GM21367 (cell line): ENCODE measurements at regions not wholly inside any gene's neighbourhood (a gene's known extent, or its start where the extent isn't known, plus 50 kb on each side); places are given as distances from the start of the nearest gene placed in this dataset.

Experiments used
- ATAC-seq: cut with Tn5 transposase; IDR thresholded peaks from one replicate; pipeline ENCODE4 v1.9.1; 2021; ENCODE audit not compliant: unreplicated experiment

DNA sequence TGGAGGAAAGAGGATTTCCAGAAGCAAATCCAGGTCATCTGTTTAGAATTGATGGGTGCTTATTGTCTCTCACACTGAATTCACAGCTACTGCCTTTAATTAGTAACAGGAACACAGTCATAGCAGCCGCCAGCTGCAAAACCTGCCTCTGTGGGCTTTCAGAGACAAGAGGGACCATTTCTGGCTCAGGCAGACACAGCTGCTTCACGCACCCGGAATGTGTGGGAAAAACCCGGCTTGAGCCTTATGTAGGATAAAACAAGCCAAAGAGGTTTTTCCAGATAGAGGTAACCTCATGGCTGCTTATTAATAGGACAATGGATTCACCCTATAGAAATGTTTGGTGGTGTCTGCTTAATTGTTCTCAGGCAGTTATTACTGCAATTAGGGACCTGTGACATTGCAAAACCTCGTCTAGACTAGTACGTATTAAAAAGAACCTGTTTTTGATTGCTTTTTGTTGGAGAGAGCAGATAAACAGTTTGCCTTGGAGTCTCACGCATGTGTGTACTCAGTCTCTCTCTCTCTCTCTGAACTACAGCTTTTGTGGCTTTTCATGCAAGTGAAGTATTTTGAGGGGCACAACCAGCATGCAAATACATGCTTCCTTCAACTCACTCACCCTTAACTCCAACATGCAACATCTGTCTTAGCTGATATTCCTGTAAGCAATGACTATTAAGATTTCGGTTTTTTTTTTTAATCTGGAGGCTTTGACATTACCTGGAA, 302.7 kb downstream of the PLK2 start:
- no peak for ATAC-seq

DNA sequence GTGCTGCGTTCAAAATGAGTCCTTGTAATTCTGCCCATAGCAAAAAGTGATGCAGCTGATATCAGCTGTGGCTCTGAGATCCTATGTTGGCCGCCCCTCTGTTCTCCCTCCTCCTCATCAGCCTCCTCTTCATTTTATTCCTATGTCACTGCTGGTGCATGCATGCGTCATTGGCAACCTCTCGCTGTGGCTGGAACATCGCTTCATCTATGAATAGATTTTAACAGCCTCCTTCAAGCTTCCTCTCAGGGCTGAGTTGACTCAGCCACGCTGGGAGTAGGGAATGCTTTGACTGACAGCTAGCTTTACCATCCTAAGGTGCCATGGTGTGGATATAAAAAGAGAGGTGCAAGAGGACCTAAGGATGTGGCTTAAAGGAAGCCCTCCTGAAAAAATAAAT, 303.5 kb downstream of the PLK2 start:
- ATAC-seq, result no peak

DNA sequence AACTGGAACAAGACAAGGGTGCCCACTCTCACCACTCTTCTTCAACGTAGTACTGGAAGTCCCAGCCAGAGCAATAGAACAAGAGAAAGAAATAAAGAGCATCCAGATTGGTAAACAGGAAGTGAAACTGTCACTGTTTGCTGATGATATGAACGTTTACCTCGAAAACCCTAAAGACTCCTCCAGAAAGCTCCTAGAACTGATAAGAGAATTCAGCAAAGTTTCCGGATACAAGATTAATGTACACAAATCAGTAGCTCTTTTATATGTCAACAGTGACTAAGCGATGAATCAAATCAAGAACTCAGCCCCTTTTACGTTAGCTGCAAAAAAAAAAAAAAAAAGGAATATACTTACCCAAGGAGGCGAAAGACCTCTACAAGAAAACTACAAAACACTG, 306.6 kb downstream of the PLK2 start:
- no peak for ATAC-seq

DNA sequence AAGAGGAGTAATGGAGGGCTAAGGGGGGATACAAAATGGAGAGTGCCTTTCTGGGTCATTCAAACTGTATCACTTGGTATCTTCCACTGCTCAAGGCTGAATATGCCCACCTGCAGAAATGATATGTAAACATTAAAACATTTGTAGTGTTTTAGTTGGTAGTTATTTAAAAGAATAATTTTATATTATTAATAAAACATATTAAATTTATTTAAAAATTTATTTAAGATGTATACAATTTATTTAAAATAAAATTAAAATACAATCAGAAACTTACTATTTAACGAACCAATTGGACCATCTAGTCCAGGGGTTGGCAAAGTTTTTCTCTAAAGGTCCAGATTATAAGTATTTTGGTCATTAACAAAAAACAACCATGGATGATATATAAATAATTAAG, 308.5 kb downstream of the PLK2 start:
- no peak for ATAC-seq

DNA sequence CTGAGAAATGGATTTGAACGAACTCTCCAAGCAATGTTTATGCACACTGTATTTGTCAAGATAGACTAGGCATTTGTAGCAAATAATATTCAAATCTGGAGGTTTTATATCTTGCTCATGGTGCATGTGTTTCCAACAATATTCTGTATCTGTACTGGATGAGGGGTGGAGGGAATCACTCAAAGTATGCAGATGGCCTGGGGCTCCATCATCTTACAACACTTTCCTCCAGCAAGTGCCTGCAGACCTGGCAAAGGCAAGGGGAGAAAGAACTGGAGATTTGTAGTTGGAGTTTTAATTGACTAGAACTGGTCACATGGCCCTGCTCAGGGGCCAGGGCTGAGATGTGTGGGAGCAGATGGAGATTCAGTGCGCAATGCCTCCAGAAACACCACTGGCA, 309.0 kb downstream of the PLK2 start:
- ATAC-seq, result no peak

DNA sequence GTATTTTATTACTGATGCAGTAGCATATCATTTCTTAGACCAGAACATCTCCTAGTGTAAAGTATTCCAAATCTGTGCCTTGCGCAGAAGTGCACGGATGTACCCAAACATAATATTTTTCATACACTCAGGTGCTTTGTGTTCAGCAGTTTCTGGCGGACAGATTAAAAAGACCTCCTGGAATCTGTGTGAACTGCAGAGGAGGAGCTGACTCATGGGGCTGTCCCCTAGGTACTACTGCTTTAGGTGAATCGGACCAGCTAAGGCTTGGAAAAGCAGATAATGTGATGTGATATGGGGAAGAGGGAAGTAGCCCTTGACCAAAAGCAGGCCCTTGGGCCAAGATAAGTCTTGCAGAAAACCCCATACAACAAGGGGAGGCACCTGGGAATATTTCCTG, 310.1 kb downstream of the PLK2 start:
- ATAC-seq, result no peak

DNA sequence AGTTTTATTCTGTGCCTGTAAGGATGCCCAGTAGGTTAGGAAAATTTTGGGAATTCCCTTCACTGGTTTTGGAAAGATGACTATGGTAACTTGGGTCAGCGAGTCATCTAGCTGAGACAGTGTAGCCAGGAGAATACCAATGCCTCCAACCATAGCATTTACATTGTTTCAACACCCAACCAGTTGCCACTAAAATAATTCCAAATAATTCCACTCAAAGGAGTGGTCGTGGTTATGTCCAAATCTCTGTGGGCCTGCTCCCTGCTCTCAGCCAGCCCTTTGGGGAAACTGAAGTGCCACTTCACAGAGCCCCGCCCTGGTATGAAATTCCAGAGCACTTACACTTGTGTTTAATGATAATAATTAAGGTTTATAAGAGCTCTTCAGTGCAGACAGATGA, 310.5 kb downstream of the PLK2 start:
- ATAC-seq, result no peak

DNA sequence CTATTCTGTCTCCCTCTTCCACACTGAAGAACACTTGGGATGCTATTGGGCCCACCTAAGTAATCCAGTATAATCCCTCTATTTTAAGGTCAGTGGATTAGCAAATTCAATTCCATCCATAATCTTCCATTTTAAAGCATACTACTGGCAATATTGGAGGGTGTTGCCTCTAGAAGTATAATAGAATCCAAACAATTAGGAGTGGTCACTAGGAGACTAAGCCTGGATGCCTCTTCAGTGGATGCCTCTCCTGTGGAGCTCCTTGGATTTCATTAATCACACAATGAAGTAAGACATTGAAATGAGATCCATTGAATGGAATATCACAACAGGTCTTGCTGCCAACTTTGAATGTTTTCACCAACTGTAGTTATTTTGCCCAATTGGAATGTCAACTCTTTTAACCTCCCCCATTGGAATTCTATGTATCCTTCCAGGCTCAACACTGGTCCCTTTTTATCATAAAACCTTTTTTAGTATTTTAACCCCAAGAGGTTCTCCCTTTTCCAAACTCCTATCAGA, 311.6 kb downstream of the PLK2 start:
- no peak for ATAC-seq

DNA sequence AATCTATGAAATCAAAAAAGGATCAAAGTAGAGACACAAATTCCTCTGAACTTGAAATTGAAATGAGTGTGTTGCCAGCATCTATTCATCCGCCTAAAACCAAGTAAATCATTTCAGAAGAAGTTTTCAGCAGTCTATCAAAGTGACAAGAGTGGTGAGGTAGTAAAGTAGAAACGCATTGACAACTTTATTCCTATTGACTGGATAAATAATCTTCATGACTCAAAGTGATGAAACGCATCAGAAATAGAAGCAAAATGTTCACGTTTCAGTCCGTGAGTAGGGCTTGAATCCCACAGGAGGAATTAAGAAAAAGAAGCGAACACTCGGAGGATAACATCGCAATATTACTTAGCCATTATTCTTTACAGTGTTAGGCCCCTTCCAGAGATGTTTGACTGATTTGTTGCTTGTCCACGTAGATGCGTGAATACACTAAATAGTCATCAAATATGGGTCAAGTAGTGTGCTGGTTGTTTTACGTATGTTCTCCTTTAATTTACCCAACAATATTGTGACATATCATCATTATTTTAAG, 314.4 kb downstream of the PLK2 start:
- no peak for ATAC-seq

DNA sequence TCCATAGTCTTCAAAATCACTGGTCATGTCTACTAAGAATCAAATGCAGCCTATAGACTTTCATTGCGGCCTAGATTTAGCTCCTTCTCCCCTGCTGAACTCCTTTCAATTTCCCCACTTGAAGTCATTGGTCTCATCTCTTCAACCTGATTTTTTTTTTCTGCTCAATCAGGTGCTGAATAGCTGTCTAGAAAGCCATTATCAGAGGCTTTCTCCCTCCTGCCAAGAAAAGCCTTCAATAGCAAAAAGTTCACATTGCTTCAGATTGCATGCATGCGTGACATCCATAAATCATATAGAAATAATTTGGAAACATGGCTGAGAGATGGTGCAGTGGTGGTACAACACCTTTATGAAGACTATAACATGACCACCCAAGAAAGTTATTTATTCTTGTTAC, 316.2 kb downstream of the PLK2 start:
- ATAC-seq, result no peak

DNA sequence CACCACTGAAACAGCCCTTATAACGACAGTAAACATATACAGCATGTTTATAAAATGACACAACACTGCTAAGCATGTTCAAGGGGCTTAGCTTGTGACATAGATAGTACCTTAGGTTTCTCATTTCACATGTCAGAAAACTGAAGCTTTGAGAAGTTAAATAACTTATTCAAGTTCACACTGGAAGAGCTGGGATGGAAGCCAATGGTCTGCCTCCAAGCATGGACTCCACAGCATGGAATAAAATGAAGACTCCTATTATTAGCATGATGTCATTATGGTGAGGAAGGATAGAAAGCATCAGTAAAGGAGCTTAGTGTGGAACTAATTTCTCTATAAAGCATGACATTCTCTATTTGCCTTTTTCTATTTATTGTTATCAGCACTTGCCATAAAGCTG, 316.7 kb downstream of the PLK2 start:
- ATAC-seq, result no peak

DNA sequence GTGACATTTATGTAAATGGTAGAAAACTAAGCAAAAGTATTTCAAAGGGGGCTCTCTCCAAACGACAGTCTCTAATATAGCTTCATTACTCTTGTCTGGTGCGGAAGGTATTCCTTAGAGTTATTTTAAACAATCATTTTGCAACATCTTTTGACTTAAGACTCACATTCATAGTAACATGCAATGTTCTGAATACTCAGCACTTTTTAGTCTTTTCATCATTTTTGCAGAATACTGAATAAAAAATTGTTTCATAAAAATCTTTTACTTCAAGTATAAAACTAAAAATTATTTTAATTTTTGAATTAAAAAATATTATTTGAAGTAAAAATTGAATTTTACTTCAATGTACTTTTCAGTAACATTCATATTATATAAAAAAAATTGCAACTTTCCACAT, 321.1 kb downstream of the PLK2 start:
- ATAC-seq, result no peak

DNA sequence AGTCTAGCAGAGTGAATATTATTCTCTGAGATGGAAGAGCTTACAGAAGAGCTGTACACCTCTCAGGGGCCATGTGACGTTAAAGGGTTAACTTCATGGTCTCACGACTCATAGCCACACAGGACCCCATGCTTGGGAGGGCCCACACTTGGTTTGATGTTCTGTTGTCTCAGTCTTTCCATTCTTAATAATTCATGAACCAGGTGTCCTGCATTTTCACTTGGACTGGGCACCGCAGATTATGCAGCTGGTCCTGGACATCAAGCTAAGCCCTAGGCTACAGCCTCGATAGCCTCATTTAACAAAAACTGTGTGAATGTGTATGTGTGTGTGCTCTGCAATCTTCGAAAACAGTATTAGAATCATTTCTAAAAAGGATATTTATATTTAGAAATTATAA, 323.5 kb downstream of the PLK2 start:
- ATAC-seq, result no peak

DNA sequence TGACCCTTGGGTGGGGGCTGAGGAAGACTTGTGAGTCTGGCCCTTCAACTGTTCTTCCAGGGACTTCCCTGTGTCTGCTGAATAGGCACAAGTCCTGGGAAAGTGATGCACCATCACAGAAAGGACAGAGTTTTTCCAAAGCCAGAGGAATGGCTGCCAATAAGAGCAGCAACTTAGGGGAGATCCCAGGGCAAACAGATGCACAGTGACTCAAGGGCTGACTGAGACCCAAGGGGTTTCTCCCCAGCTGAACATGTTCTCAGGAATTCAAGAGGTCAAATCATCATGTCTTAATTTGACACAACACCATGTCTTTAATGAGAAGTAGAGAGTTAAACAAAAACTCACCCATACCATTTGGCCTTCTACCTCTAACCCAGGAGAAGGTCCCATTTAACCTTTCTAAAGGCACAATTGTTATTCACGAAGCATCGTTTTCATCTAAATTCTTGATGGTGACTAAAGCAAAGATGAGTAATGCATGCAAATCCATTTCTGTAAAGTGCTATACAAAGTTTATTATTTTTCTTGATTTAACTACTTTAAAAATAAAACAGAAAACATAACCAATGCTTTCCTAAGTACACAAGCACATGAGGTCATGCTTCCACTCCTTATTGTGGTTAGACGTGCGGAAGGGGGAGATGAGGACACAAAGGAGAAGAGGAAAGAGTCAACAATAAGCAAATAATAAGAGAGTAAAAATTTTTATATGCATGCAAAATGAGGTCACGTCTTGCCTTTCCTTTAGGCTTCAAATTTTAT, 324.1 kb downstream of the PLK2 start:
- no peak for ATAC-seq

DNA sequence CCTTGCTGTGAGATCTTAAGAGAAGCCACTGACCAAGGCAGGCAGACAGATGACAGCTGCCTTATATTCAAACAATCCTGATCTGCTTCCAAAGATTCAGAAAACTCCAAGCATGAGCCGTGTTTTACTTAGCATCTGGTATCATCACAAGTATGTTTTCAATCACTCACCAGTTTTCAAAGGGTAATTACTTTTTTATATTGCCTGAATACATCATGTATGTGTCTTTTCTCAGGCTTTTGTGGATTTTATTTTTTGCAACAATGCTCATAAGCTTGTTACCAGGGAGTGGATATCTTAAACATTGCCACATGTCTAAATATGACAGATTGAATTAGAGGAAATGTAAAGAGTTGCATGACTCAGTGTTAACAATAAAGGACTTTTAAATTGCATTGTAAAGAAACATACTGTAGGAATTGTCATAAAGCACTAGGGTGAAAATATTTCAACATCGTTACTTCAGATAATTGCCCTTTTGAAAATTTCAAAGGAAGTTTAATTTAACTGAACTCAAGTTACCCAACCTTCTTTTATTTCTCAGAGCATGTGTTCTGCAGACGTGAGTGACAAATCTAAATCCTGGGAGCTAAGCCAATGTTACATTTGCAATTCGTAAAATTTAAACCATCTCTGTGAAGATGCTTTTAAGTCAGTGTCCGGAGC, 326.1 kb downstream of the PLK2 start:
- no peak for ATAC-seq

DNA sequence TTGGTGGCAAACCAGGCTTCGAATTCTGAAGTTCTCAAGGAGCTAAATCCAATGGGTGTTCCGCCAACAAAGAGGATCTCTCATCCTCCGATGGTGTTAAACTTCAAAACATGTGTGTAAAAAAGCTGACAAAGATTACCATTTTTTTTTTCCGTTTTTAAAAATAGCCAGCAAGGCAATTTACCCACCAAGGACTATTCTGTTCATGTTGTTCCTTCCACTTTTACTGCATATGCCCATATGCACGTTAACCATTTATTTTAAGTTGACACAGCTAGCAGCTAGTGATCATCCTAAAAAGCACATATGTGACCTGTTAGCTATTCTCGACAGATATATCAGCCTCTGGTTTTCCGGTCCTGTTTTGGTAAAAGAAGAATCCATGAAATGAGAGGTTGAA, 326.7 kb downstream of the PLK2 start:
- no peak for ATAC-seq

DNA sequence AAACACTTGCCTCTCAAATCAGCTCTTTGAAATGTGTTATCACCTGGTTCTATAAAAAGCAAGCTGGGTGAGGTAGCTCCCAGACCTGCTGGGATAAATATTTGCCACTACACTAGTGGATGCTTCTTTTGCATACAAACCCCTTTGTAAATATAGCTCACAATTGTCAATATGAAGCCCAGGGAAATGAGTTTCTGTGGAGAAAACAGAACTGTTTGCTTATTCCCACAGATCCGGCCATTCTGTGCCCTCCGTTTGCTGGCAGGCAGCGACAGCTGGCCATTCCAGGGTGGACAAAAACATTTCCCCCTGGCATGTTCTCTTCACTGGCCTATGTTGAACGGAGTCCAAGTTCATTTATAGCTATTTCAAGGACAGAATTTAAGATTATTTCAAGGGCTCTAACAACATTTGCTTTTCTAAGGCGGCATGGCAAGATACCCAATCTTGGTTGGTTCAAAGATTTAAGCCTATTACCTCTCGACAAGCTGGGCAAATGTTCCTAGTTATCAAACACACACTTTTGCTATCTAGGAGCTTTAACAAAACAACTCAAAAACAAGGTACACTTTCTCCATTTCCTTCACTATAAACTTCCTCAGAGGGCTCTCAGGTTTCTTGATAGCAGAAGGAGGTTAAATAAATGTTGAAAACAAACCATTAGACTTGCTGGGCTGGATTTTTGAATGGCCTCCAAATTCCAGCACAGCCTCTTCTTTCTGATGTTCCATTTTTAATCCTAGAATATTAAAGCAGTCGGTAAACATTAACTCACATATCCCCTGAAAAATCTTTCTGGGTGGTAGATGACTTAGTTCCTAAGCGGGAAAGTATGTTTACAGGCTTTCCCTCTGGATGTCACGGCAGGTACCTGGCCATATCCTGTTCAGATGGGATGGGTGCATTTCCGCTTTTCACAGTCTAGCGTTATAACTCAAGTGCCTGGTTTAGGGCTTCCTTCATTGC, 332.3 kb downstream of the PLK2 start:
- no peak for ATAC-seq

DNA sequence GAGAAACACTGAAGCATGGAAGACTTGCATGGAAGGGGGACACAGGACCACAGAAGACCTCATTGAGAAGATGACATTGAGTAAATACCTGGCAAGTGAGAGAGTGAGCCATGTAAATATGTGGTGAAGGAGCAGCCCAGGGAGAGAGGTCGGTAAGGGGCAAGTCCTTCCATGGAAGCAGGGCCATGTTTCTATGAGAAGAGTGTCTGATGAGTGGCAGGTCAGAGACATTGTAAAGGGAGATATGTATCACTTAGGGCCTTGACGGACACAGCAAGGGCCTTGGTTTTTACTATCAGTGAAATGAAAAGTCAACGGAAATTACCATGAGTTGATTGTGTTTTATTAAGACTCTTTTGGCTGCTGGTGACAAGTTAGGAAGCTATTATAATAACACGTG, 336.4 kb downstream of the PLK2 start:
- no peak for ATAC-seq

DNA sequence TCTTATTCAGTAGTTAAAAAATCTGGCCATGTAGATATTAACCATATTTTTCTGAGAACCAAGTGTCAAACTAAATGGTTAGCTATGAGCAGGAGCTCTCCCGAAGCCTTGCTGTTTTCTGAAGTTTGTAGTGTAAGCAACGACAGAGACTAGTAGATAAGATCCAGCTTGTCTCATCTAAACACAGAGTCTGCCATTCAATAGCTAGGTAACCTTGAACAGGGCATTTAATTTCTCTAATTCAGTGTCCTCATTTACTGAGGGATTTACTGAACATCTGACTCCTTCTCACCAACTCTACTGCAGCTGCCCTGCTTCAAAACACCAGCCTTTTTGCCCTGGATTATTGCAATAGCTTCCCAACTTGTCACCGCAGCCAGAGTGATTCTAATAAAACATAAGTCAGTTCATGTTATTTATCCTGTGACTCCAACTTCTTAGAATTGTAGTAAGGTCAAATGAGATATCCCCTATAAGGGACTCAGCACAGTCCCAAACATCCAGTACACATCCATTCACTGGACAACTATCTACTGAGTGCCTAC, 337.0 kb downstream of the PLK2 start:
- no peak for ATAC-seq

DNA sequence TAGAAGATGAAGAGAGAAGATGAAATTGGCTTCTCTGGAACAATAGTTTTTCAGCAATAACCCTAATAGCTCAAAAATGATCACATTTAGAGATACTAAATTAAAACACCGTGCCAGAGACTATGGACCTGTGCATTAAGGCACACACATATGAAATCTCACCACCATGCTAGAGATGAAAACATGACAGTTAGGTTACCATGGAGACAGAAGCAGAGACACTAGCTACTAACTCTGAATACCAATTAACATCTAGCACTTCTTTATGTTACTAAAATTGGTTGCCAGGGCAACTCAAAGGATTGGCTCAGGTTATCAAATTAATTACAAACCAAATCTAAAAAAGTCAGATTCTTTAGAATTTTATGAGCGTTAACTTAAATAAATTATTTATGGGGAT, 337.7 kb downstream of the PLK2 start:
- ATAC-seq, result no peak
